GM13976 (cell line): ENCODE measurements at regions not wholly inside any gene's neighbourhood (a gene's known extent, or its start where the extent isn't known, plus 50 kb on each side); places are given as distances from the start of the nearest gene placed in this dataset.

Experiments
- DNase-seq: peaks from one replicate; pipeline ENCODE4 v3.0.0; 2012; ENCODE audit warnings: low spot score
- in situ Hi-C: fragments of 300-500 bp; cut with MboI; formaldehyde crosslinking; loops from one replicate; pipeline ENCODE4 v1.12.0; 2022; ENCODE audit warnings: low sequenced_read_pairs, mixed read lengths, inconsistent platforms; ENCODE audit not compliant: unreplicated experiment
- TF ChIP-seq, protein P1 (sequence below): IDR thresholded peaks from 2 replicates; pipeline ENCODE4 v1.5.1; 2012; ENCODE audit warnings: borderline replicate concordance, mild to moderate bottlenecking; ENCODE audit not compliant: insufficient read depth; ENCODE audit errors: extremely low read depth, missing control alignments, control extremely low read depth

- no peak for DNase-seq
- TF ChIP-seq, protein P1, sequence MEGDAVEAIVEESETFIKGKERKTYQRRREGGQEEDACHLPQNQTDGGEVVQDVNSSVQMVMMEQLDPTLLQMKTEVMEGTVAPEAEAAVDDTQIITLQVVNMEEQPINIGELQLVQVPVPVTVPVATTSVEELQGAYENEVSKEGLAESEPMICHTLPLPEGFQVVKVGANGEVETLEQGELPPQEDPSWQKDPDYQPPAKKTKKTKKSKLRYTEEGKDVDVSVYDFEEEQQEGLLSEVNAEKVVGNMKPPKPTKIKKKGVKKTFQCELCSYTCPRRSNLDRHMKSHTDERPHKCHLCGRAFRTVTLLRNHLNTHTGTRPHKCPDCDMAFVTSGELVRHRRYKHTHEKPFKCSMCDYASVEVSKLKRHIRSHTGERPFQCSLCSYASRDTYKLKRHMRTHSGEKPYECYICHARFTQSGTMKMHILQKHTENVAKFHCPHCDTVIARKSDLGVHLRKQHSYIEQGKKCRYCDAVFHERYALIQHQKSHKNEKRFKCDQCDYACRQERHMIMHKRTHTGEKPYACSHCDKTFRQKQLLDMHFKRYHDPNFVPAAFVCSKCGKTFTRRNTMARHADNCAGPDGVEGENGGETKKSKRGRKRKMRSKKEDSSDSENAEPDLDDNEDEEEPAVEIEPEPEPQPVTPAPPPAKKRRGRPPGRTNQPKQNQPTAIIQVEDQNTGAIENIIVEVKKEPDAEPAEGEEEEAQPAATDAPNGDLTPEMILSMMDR: no peak
- in situ Hi-C loops: no loop called here
Measured at GRCh38 chr2:134103196-134103595, 150.7 kb upstream of the MGAT5 start.

- DNase-seq: no peak
- TF ChIP-seq, protein P1: no peak
- in situ Hi-C loops: no loop called here
Measured at GRCh38 chr2:134104754-134105153, 149.1 kb upstream of the MGAT5 start.

DNA sequence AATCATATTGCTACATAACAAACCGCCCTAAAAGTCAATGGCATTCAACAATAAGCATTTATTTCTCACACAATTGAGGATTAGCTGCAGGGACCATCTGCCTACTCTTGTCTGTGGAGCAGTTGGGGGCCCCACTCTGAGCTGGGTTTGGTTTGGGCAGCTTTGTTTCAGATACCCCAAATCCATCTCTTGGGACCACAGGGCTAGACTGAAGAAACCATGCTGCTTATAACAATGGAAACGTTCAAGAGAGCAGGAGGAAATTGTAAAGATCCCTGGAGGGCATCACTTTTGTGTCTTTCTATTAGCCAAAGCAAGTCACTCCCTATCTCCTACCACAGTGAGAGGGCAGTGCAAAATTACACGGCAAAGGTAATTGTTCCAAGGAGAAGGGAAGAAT lies 146.5 kb upstream of the MGAT5 start:
- no peak for DNase-seq
- in situ Hi-C loops: no loop called here
- TF ChIP-seq, protein P1: no peak

DNA sequence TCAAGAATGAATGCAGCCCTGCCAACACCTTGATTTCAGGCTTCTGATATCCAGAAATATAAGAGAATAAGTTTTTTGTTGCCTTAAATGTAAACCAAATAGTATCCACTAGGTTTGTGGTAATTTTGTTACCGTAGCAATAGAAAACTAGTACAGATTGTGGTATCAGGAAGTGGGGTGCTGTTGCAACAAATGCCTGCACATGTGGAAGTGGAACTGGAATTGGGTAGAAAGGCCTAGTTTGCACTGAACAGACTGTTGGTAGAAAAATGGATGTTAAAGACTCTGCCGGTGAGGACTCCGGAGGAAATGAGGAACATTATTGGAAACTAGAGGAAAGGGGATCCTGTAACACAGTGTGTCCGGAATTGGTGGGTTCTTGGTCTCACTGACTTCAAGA lies 145.8 kb upstream of the MGAT5 start:
- in situ Hi-C loops: no loop called here
- TF ChIP-seq, protein P1: no peak

DNA sequence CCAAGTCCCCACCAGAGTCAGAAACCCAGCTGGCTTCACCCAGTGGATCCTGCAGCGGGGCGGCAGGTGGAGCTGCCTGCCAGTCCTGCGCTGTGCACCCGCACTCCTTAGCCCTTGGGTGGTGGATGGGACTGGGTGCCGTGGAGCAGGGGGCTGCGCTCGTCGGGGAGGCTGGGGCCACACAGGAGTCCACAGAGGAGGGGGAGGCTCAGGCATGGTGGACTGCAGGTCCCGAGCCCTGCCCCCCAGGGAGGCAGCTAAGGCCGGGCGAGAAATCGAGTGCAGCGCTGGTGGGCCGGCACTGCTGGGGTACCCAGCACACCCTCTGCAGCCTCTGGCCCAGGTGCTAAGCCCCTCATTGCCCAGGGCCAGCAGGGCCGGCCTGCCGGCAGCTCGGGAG lies 144.6 kb upstream of the MGAT5 start:
- in situ Hi-C loops: no loop called here
- DNase-seq: no peak
- TF ChIP-seq, protein P1: no peak

More for the DNA sequence above, 145.8 kb upstream of the MGAT5 start:
- no peak for DNase-seq

DNA sequence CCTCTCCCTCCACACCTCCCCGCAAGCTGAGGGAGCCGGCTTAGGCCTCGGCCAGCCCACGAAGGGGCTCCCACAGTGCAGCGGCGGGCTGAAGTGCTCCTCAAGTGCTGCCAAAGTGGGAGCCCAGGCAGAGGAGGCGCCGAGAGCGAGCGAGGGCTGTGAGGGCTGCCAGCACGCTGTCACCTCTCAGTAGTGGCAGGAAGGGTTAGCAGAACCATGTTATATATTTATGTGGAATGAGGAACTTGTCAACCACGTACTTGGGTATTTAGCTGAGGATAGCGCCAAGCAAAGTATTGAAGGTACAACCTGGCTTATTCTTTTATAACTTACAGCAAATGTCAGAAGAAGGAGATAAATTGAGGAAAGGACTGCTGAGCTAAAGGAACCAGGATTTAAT lies 144.1 kb upstream of the MGAT5 start:
- TF ChIP-seq, protein P1: no peak
- in situ Hi-C loops: loop anchor here (10.0 kb wide), 2 partner anchors 215 to 305 kb away; no protein-coding TSS in a partner anchor
- DNase-seq: no peak

DNA sequence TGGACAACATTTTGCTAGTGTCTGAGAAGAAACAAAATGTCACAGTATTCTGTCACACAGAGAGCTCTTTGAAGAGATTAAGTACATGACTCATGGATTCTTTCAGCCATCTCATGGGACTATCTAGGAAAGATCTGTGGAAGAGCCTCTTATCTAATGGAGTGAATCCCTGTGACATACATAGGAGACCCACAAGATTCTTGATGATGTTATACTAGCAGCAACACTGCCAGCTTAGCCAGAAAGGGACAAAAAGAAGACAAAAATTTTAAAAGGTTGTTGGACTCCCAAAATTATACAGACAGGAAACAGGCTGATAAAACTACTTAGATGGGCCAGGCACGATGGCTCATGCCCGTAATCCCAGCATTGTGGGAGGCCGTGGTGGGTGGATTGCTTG lies 143.3 kb upstream of the MGAT5 start:
- DNase-seq: no peak
- in situ Hi-C loops: loop anchor here (10.0 kb wide), 2 partner anchors 216 to 304 kb away; no protein-coding TSS in a partner anchor

More for the DNA sequence above, 143.3 kb upstream of the MGAT5 start:
- TF ChIP-seq, protein P1: no peak
